Fibroblast of lung (primary cell): ENCODE measurements at regions not wholly inside any gene's neighbourhood (a gene's known extent, or its start where the extent isn't known, plus 50 kb on each side); places are given as distances from the start of the nearest gene placed in this dataset.
A peak's percentile ranks its signal among the peaks of the same experiment; 100 is the strongest.

Experiments
- DNase-seq, 2 donors: peaks; one replicate each; pipeline versions ENCODE4 v3.0.0 to v3.0.0-alpha.2; 2010; ENCODE audit warnings: low read depth in 2 of 2
- H2AFZ ChIP-seq: 2 replicates; pipeline ENCODE4 v1.5.1; 2012; ENCODE audit warnings: low read length, control low read depth, inconsistent platforms
- H3K27ac ChIP-seq: 2 replicates; pipeline ENCODE4 v1.5.1; 2011; ENCODE audit warnings: low read length, control low read depth; ENCODE audit not compliant: insufficient read depth
- H3K27me3 ChIP-seq: 2 replicates; pipeline ENCODE4 v1.5.1; 2011; ENCODE audit warnings: mild to moderate bottlenecking, low read length; ENCODE audit not compliant: control insufficient read depth, insufficient read depth
- H3K36me3 ChIP-seq: 2 replicates; pipeline ENCODE4 v1.5.1; 2011; ENCODE audit warnings: low read length; ENCODE audit not compliant: control insufficient read depth, insufficient read depth
- H3K4me1 ChIP-seq: 2 replicates; pipeline ENCODE4 v1.5.1; 2011; ENCODE audit warnings: low read length; ENCODE audit not compliant: control insufficient read depth, insufficient read depth; ENCODE audit errors: extremely low read depth
- H3K4me2 ChIP-seq: 2 replicates; pipeline ENCODE4 v1.5.1; 2011; ENCODE audit warnings: low read length, control low read depth; ENCODE audit not compliant: insufficient read depth; ENCODE audit errors: extremely low read depth
- H3K4me3 ChIP-seq, 4 experiments: fragments of 200-600 bp in 1 of 4; sonication (generic) in 1 of 4; replicated peaks in 1 of 4; 2 replicates each; pipeline ENCODE4 v1.5.1; 2011 to 2016; ENCODE audit warnings: low read length in 4 of 4, low read depth in 3 of 4, mild to moderate bottlenecking in 3 of 4, control low read depth in 2 of 4, inconsistent platforms in 1 of 4, mixed read lengths in 1 of 4; ENCODE audit not compliant: insufficient read depth in 1 of 4; ENCODE audit errors: control extremely low read depth in 1 of 4
- H3K79me2 ChIP-seq: 2 replicates; pipeline ENCODE4 v1.5.1; 2012; ENCODE audit warnings: mild to moderate bottlenecking, low read length, inconsistent platforms; ENCODE audit not compliant: control insufficient read depth, insufficient read depth
- H3K9ac ChIP-seq: 2 replicates; pipeline ENCODE4 v1.5.1; 2011; ENCODE audit warnings: mild to moderate bottlenecking, low read length, control low read depth; ENCODE audit not compliant: insufficient read depth
- H3K9me3 ChIP-seq: 2 replicates; pipeline ENCODE4 v1.5.1; 2012; ENCODE audit warnings: low read depth, low read length; ENCODE audit not compliant: control insufficient read depth, insufficient read depth
- H4K20me1 ChIP-seq: 2 replicates; pipeline ENCODE4 v1.5.1; 2011; ENCODE audit warnings: low read length; ENCODE audit not compliant: control insufficient read depth, insufficient read depth; ENCODE audit errors: extremely low read depth
- CTCF ChIP-seq, 2 donors: IDR thresholded peaks in 1 of 2; conservative IDR thresholded peaks in 1 of 2; 1 replicate in 1 of 2; 2 replicates in 1 of 2; pipeline ENCODE4 v1.5.1; 2011 to 2012; ENCODE audit warnings: low read length in 2 of 2, control low read depth in 1 of 2, inconsistent platforms in 1 of 2, low read depth in 1 of 2, mild to moderate bottlenecking in 1 of 2
- EZH2 ChIP-seq: IDR thresholded peaks from 2 replicates; pipeline ENCODE4 v1.5.1; 2012; ENCODE audit warnings: low read length, control low read depth, mild to moderate bottlenecking; ENCODE audit errors: missing control alignments

GRCh38 chr18:32612651-32613050 lies 142.0 kb upstream of the GAREM1 start:
- H2AFZ ChIP-seq = no peak overlapping the region
- no peaks in the 10 kb centered on the region for H3K27me3 ChIP-seq
- H3K4me3 ChIP-seq = no peak overlapping the region
- H4K20me1 ChIP-seq = no peaks in the 10 kb centered on the region
- H3K4me1 ChIP-seq = no peaks in the 10 kb centered on the region
- no peaks in the 10 kb centered on the region for H3K36me3 ChIP-seq
- no peaks in the 10 kb centered on the region for H3K79me2 ChIP-seq
- H3K9ac ChIP-seq = no peak overlapping the region
- TF ChIP-seq EZH2 (no peak), CTCF (conservative IDR thresholded peaks at IDR 0.05 in 1 of 2, IDR thresholded peaks at IDR 0.05 in 1 of 2; ENCODE audit: low read depth in 1 of 2, low read length in 2 of 2) (no peak)
- no peaks in the 10 kb centered on the region for H3K9me3 ChIP-seq
- H3K27ac ChIP-seq = no peak overlapping the region
- no peak overlapping the region for H3K4me2 ChIP-seq
- peak in 1 of 2 donors; percentile 4 for DNase-seq

GRCh38 chr18:32610176-32610575 lies 139.5 kb upstream of the GAREM1 start:
- H4K20me1 ChIP-seq = no peaks in the 10 kb centered on the region
- no peak overlapping the region for H3K4me2 ChIP-seq
- no peaks in the 10 kb centered on the region for H3K36me3 ChIP-seq
- H3K79me2 ChIP-seq = no peaks in the 10 kb centered on the region
- TF ChIP-seq CTCF (conservative IDR thresholded peaks at IDR 0.05 in 1 of 2, IDR thresholded peaks at IDR 0.05 in 1 of 2; ENCODE audit: low read depth in 1 of 2, low read length in 2 of 2) = no peak
- TF ChIP-seq EZH2 = no peak
- H3K4me1 ChIP-seq = no peaks in the 10 kb centered on the region
- no peak overlapping the region for H3K9ac ChIP-seq
- DNase-seq = no peak
- H3K27me3 ChIP-seq = no peaks in the 10 kb centered on the region
- H3K27ac ChIP-seq = no peak overlapping the region
- no peak overlapping the region for H2AFZ ChIP-seq
- H3K9me3 ChIP-seq = no peaks in the 10 kb centered on the region
- no peak overlapping the region for H3K4me3 ChIP-seq

- Histone ChIP-seq H4K20me1 (no peaks in the 10 kb centered on the region), H3K79me2 (no peaks in the 10 kb centered on the region), H3K36me3 (no peaks in the 10 kb centered on the region), H3K27me3 (no peaks in the 10 kb centered on the region), H3K4me3 (no peak overlapping the region), H3K4me1 (no peaks in the 10 kb centered on the region), H3K9me3 (no peaks in the 10 kb centered on the region), H3K4me2 (no peak overlapping the region), H3K27ac (no peak overlapping the region), H3K9ac (no peak overlapping the region), H2AFZ (no peak overlapping the region)
- no peak for TF ChIP-seq CTCF (conservative IDR thresholded peaks at IDR 0.05 in 1 of 2, IDR thresholded peaks at IDR 0.05 in 1 of 2; ENCODE audit: low read depth in 1 of 2, low read length in 2 of 2)
- no peak for TF ChIP-seq EZH2
- no peak for DNase-seq
Measured at GRCh38 chr18:32607816-32608215, 137.1 kb upstream of the GAREM1 start.
